IMR-90 (cell line): ENCODE measurements at regions not wholly inside any gene's neighbourhood (a gene's known extent, or its start where the extent isn't known, plus 50 kb on each side); places are given as distances from the start of the nearest gene placed in this dataset.

Experiments
- ATAC-seq: fragments of 200-7000 bp; cut with Tn5 transposase; 2 replicates; pipeline ENCODE4 v1.9.1; 2020; ENCODE audit warnings: low read depth, mild to moderate bottlenecking, moderate library complexity
- BruUV-seq: library from RNA; stranded (reverse); fragments of 400-500 nt; replicated peaks from 2 replicates; lab custom pipeline; 2021; lab: Mats Ljungman, UMichigan
- CTCF ChIA-PET: fragments of 300-600 bp; formaldehyde crosslinking; extraction: SDS; loops from one replicate; lab custom pipeline; 2021; ENCODE audit warnings: antibody characterized with exemption; lab: Yijun Ruan, JAX
- POLR2A ChIA-PET: fragments of 300-600 bp; sonication (Branson Sonifier 250); formaldehyde crosslinking; loops from one replicate; lab custom pipeline; 2022; ENCODE audit warnings: antibody characterized with exemption; ENCODE audit not compliant: unreplicated experiment; lab: Charles Lee
- DNase-seq: peaks from one replicate; pipeline ENCODE4 v3.0.0; 2013
- H2AFZ ChIP-seq: replicated peaks from 2 replicates; pipeline ENCODE3; 2013; ENCODE audit warnings: low read length, mild to moderate bottlenecking; ENCODE audit not compliant: poor library complexity
- H2AK5ac ChIP-seq: 2 replicates; pipeline ENCODE4 v1.6.1; 2013; ENCODE audit warnings: low read depth, low read length, inconsistent platforms
- H2AK9ac ChIP-seq: replicated peaks from 2 replicates; pipeline ENCODE3; 2013; ENCODE audit warnings: mild to moderate bottlenecking, low read depth, low read length, moderate library complexity; ENCODE audit not compliant: poor library complexity
- H2BK120ac ChIP-seq: 2 replicates; pipeline ENCODE4 v1.6.1; 2013; ENCODE audit warnings: low read depth, low read length, inconsistent platforms
- H2BK15ac ChIP-seq: 3 replicates; pipeline ENCODE4 v1.6.1; 2013; ENCODE audit warnings: low read depth, low read length, inconsistent platforms
- H2BK20ac ChIP-seq: 2 replicates; pipeline ENCODE4 v1.6.1; 2013; ENCODE audit warnings: low read depth, mild to moderate bottlenecking, inconsistent platforms, low read length, moderate library complexity
- H2BK5ac ChIP-seq: 2 replicates; pipeline ENCODE4 v1.6.1; 2013; ENCODE audit warnings: mild to moderate bottlenecking, low read depth, low read length, inconsistent platforms; ENCODE audit not compliant: poor library complexity, severe bottlenecking
- H3K14ac ChIP-seq: replicated peaks from 2 replicates; pipeline ENCODE4 v1.6.1; 2013; ENCODE audit warnings: low read depth, low read length, inconsistent platforms
- H3K18ac ChIP-seq: 2 replicates; pipeline ENCODE4 v1.6.1; 2013; ENCODE audit warnings: low read depth, low read length, control low read depth
- H3K23ac ChIP-seq: 2 replicates; pipeline ENCODE4 v1.6.1; 2013; ENCODE audit warnings: low read depth, low read length, inconsistent platforms
- H3K27ac ChIP-seq: 2 replicates; pipeline ENCODE4 v1.5.1; 2013; ENCODE audit warnings: mild to moderate bottlenecking, control low read depth, low read length; ENCODE audit not compliant: insufficient read depth
- H3K27me3 ChIP-seq: 2 replicates; pipeline ENCODE4 v1.6.1; 2013; ENCODE audit warnings: low read length; ENCODE audit not compliant: control insufficient read depth, insufficient read depth
- H3K36me3 ChIP-seq: 2 replicates; pipeline ENCODE4 v1.6.1; 2013; ENCODE audit warnings: low read length, mixed read lengths; ENCODE audit not compliant: control insufficient read depth, insufficient read depth
- H3K4ac ChIP-seq: 2 replicates; pipeline ENCODE4 v1.6.1; 2013; ENCODE audit warnings: low read depth, low read length, inconsistent platforms
- H3K4me1 ChIP-seq: 2 replicates; pipeline ENCODE4 v1.6.1; 2013; ENCODE audit warnings: low read length, mixed read lengths; ENCODE audit not compliant: control insufficient read depth, insufficient read depth
- H3K4me2 ChIP-seq: 2 replicates; pipeline ENCODE4 v1.6.1; 2013; ENCODE audit warnings: low read depth, mild to moderate bottlenecking, control low read depth, low read length, moderate library complexity
- H3K4me3 ChIP-seq: 2 replicates; pipeline ENCODE4 v1.5.1; 2013; ENCODE audit warnings: low read depth, mild to moderate bottlenecking, control low read depth, low read length, moderate library complexity; ENCODE audit not compliant: insufficient read depth
- H3K56ac ChIP-seq: 2 replicates; pipeline ENCODE4 v1.6.1; 2013; ENCODE audit warnings: low read length, inconsistent platforms; ENCODE audit not compliant: insufficient read depth; ENCODE audit errors: extremely low read depth
- H3K79me1 ChIP-seq, 2 experiments: 2 replicates each; pipeline ENCODE4 v1.6.1; 2013; ENCODE audit warnings: low read length in 2 of 2, inconsistent platforms in 1 of 2, low read depth in 1 of 2
- H3K9ac ChIP-seq: 2 replicates; pipeline ENCODE4 v1.6.1; 2013; ENCODE audit warnings: low read depth, low read length, control low read depth
- H3K9me1 ChIP-seq: 2 replicates; pipeline ENCODE4 v1.6.1; 2013; ENCODE audit warnings: low read length, inconsistent platforms; ENCODE audit not compliant: insufficient read depth
- H3K9me3 ChIP-seq: 2 replicates; pipeline ENCODE4 v1.6.1; 2013; ENCODE audit warnings: low read length; ENCODE audit not compliant: control insufficient read depth, insufficient read depth
- H4K20me1 ChIP-seq: 2 replicates; pipeline ENCODE4 v1.6.1; 2013; ENCODE audit warnings: low read length, inconsistent platforms; ENCODE audit not compliant: insufficient read depth
- H4K5ac ChIP-seq: 2 replicates; pipeline ENCODE4 v1.6.1; 2013; ENCODE audit warnings: mild to moderate bottlenecking, low read depth, low read length, control low read depth
- H4K8ac ChIP-seq, 2 experiments: 2 replicates each; pipeline ENCODE4 v1.6.1; 2013; ENCODE audit warnings: low read depth in 2 of 2, low read length in 2 of 2, control low read depth in 1 of 2, inconsistent platforms in 1 of 2
- H4K91ac ChIP-seq: 2 replicates; pipeline ENCODE4 v1.6.1; 2013; ENCODE audit warnings: low read depth, low read length, inconsistent platforms; ENCODE audit not compliant: insufficient read depth
- BHLHE40 ChIP-seq: fragments of 150-350 bp; IDR thresholded peaks from 2 replicates; pipeline ENCODE4 v1.6.1; 2016; ENCODE audit warnings: mild to moderate bottlenecking, low read depth, low read length
- CEBPB ChIP-seq: IDR thresholded peaks from 2 replicates; pipeline ENCODE4 v1.6.1; 2012; ENCODE audit warnings: low read depth, low read length, improper control_type of control experiment
- CHD1 ChIP-seq: IDR thresholded peaks from 2 replicates; pipeline ENCODE4 v1.6.1; 2012; ENCODE audit warnings: low read depth, low read length, improper control_type of control experiment
- CTCF ChIP-seq: conservative IDR thresholded peaks from 2 replicates; pipeline ENCODE4 v1.5.1; 2012; ENCODE audit warnings: mild to moderate bottlenecking, low read depth, low read length, improper control_type of control experiment
- ELK1 ChIP-seq: fragments of 150-350 bp; IDR thresholded peaks from 2 replicates; pipeline ENCODE4 v1.6.1; 2016; ENCODE audit warnings: low read depth, mild to moderate bottlenecking, low read length, moderate library complexity, borderline replicate concordance
- FOS ChIP-seq: fragments of 150-350 bp; IDR thresholded peaks from 2 replicates; pipeline ENCODE4 v1.6.1; 2016; ENCODE audit warnings: low read depth, low read length
- MAFK ChIP-seq: IDR thresholded peaks from 2 replicates; pipeline ENCODE4 v1.6.1; 2012; ENCODE audit warnings: low read depth, low read length, improper control_type of control experiment
- MAZ ChIP-seq: IDR thresholded peaks from 2 replicates; pipeline ENCODE4 v1.6.1; 2012; ENCODE audit warnings: low read depth, mild to moderate bottlenecking, low read length, improper control_type of control experiment, moderate library complexity, borderline replicate concordance
- MXI1 ChIP-seq: IDR thresholded peaks from 2 replicates; pipeline ENCODE4 v1.6.1; 2012; ENCODE audit warnings: low read depth, mild to moderate bottlenecking, low read length, moderate library complexity, borderline replicate concordance
- NFE2L2 ChIP-seq: fragments of 150-350 bp; IDR thresholded peaks from 2 replicates; pipeline ENCODE4 v1.6.1; 2016; ENCODE audit warnings: low read depth, mild to moderate bottlenecking, low read length
- POLR2A ChIP-seq: IDR thresholded peaks from 2 replicates; pipeline ENCODE4 v1.6.1; 2012; ENCODE audit warnings: mild to moderate bottlenecking, low read depth, low read length
- RAD21 ChIP-seq: IDR thresholded peaks from 2 replicates; pipeline ENCODE4 v1.6.1; 2012; ENCODE audit warnings: low read length, improper control_type of control experiment
- RCOR1 ChIP-seq: IDR thresholded peaks from 2 replicates; pipeline ENCODE4 v1.6.1; 2012; ENCODE audit warnings: mild to moderate bottlenecking, low read length, improper control_type of control experiment; ENCODE audit not compliant: insufficient replicate concordance
- RFX5 ChIP-seq: IDR thresholded peaks from 2 replicates; pipeline ENCODE4 v1.8.0; 2012; ENCODE audit warnings: low read depth, mild to moderate bottlenecking, low read length, moderate library complexity
- SMC3 ChIP-seq: fragments of 150-350 bp; IDR thresholded peaks from 2 replicates; pipeline ENCODE4 v1.6.1; 2016; ENCODE audit warnings: low read depth, mild to moderate bottlenecking, antibody characterized with exemption, low read length, moderate library complexity
- USF2 ChIP-seq: fragments of 150-350 bp; IDR thresholded peaks from 2 replicates; pipeline ENCODE4 v1.6.1; 2017; ENCODE audit warnings: mild to moderate bottlenecking, antibody characterized with exemption, low read length, low read depth
- WGBS, 2 experiments: methylation state at CpG; one replicate each; pipeline versions ENCODE4 v1.1.5 to v1.1.7; 2013; ENCODE audit warnings: missing lambda C conversion rate in 2 of 2; ENCODE audit not compliant: insufficient read length in 1 of 2; ENCODE audit errors: extremely low coverage in 2 of 2; 5-methylcytosine and 5-hydroxymethylcytosine counted together
- dilution Hi-C: fragments of 300-500 bp; cut with HindIII; formaldehyde crosslinking; loops from one replicate; pipeline ENCODE4 v1.14.3; 2018; ENCODE audit warnings: low sequenced_read_pairs; ENCODE audit not compliant: unreplicated experiment
- in situ Hi-C: fragments of 300-500 bp; cut with MboI; formaldehyde crosslinking; loops from 3 replicates; pipeline ENCODE4 v1.14.3; 2019; ENCODE audit warnings: low sequenced_read_pairs, inconsistent platforms, mixed read lengths
- intact Hi-C: fragments of 100-400 bp; cut with micrococcal nuclease; formaldehyde crosslinking; loops from 2 replicates; pipeline ENCODE4 v1.10.0; 2022

- Histone ChIP-seq H3K36me3 (no peaks in the 10 kb centered on the region), H3K23ac (no peak overlapping the region), H2BK120ac (no peak overlapping the region), H3K9me3 (no peaks in the 10 kb centered on the region), H3K27me3 (no peaks in the 10 kb centered on the region), H2AK9ac (no peak overlapping the region), H4K8ac (no peak overlapping the region), H3K9ac (no peak overlapping the region), H3K79me1 (no peaks in the 10 kb centered on the region), H3K4ac (no peak overlapping the region), H3K18ac (no peak overlapping the region), H2AFZ (no peak overlapping the region), H3K4me2 (no peak overlapping the region), H2BK20ac (no peak overlapping the region), H3K4me3 (no peak overlapping the region), H4K91ac (no peak overlapping the region), H3K9me1 (no peaks in the 10 kb centered on the region), H3K4me1 (no peaks in the 10 kb centered on the region), H3K56ac (no peak overlapping the region), H3K14ac (no peak overlapping the region), H2AK5ac (no peak overlapping the region), H3K27ac (no peak overlapping the region), H4K20me1 (no peaks in the 10 kb centered on the region), H2BK5ac (no peak overlapping the region), H2BK15ac (no peak overlapping the region), H4K5ac (no peak overlapping the region)
- no CpG with 5 or more reads among the region's 8 CpGs for WGBS, 2 experiments
- DNase-seq (no peak), ATAC-seq (no peak)
- in situ Hi-C loops (no loop called here), dilution Hi-C loops (no loop called here), intact Hi-C loops (no loop called here)
- POLR2A ChIA-PET, result no interaction called here
- no peak for TF ChIP-seq ELK1
- no peak for TF ChIP-seq RAD21
- no peak for TF ChIP-seq SMC3
- TF ChIP-seq CHD1, result no peak
- no peak for TF ChIP-seq USF2
- TF ChIP-seq CTCF, result no peak
- no peak for TF ChIP-seq MAFK
- TF ChIP-seq POLR2A, result no peak
- TF ChIP-seq RFX5, result no peak
- no peak for TF ChIP-seq CEBPB
- TF ChIP-seq NFE2L2, result no peak
- no peak for TF ChIP-seq RCOR1
- TF ChIP-seq MAZ, result no peak
- no peak for TF ChIP-seq FOS
- TF ChIP-seq BHLHE40, result no peak
- TF ChIP-seq MXI1, result no peak
- CTCF ChIA-PET, result no interaction called here
- no TSS peak for BruUV-seq
Measured at GRCh38 chr2:7788736-7789135, 871.5 kb downstream of the RNF144A start.
